ENCODE measurements at regions not wholly inside any gene's neighbourhood (a gene's known extent, or its start where the extent isn't known, plus 50 kb on each side); places are given as distances from the start of the nearest gene placed in this dataset.

DNA sequence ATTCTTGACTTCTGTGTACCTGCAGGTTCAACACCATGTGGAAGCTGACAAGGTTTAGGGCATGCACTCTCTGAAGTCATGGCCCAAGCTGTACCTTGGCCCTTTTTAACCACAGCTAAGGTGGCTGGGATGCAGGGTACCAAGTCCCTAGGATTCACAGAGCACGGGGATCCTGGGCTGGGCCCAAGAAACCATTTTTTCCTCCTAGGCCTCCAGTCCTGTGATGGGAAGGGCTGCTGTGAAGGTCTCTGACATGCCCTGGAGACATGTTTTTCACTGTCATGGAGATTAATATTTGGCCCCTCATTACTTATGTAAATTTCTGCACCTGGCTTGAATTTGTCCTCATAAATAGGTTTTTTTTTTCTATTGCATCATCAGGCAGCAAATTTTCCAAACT is 937.5 kb upstream of the ROBO1 start:
- TF ChIP-seq, protein P1, sequence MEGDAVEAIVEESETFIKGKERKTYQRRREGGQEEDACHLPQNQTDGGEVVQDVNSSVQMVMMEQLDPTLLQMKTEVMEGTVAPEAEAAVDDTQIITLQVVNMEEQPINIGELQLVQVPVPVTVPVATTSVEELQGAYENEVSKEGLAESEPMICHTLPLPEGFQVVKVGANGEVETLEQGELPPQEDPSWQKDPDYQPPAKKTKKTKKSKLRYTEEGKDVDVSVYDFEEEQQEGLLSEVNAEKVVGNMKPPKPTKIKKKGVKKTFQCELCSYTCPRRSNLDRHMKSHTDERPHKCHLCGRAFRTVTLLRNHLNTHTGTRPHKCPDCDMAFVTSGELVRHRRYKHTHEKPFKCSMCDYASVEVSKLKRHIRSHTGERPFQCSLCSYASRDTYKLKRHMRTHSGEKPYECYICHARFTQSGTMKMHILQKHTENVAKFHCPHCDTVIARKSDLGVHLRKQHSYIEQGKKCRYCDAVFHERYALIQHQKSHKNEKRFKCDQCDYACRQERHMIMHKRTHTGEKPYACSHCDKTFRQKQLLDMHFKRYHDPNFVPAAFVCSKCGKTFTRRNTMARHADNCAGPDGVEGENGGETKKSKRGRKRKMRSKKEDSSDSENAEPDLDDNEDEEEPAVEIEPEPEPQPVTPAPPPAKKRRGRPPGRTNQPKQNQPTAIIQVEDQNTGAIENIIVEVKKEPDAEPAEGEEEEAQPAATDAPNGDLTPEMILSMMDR (IDR thresholded peaks at IDR 0.05), result no peak
- TF ChIP-seq EP300 (IDR thresholded peaks at IDR 0.05) (no peak), POLR2A (IDR thresholded peaks at IDR 0.05) (no peak), POLR2AphosphoS5 (IDR thresholded peaks at IDR 0.05) (no peak)

Data from gastroesophageal sphincter (tissue), 3 donors.